ENCODE measurements at regions not wholly inside any gene's neighbourhood (a gene's known extent, or its start where the extent isn't known, plus 50 kb on each side); places are given as distances from the start of the nearest gene placed in this dataset.

DNA sequence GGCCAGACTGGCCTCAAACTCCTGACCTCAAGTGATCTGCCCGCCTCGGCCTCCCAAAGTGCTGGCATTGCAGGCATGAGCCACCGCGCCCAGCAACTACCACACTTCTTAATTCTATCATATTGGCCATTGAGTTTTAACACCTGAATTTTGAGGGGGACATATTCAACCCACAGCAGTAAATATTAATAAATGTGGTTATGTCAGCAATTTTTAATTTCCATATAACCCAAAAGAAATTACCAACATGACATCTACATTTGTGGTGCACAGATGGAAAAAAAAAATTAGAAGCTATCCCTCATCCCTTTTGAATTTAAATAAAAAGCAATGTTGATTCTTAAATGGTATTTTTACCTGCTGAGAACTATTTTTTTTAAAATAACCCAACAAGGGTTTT lies 88.7 kb downstream of the SLITRK6 start:
- Histone ChIP-seq H3K4me1 (ENCODE audit: insufficient read depth) (no peaks in the 10 kb centered on the region), H3K27me3 (ENCODE audit: insufficient read depth) (no peaks in the 10 kb centered on the region), H3K36me3 (ENCODE audit: insufficient read depth) (no peaks in the 10 kb centered on the region), H3K4me2 (no peak overlapping the region), H3K9me2 (ENCODE audit: insufficient read depth) (no peaks in the 10 kb centered on the region), H3K4me3 (no peak overlapping the region), H4K20me1 (replicated peaks; ENCODE audit: insufficient read depth) (no peaks in the 10 kb centered on the region), H3F3A (replicated peaks; ENCODE audit: low read depth) (no peaks in the 10 kb centered on the region), H3K79me2 (replicated peaks; ENCODE audit: insufficient read depth) (peaks cover 8% of the 10 kb centered on the region; the same call in 1 of the 2 replicates), H2AFZ (no peak overlapping the region), H3K27ac (ENCODE audit: low read depth) (no peak overlapping the region)
- TF ChIP-seq CREB1 (CRISPR knock-in tag; IDR thresholded peaks at IDR 0.05; ENCODE audit: low read depth) = no peak
- no peak for TF ChIP-seq ZNF331 (CRISPR knock-in tag; IDR thresholded peaks at IDR 0.05; ENCODE audit: low read depth)
- TF ChIP-seq EZH2phosphoT487 (IDR thresholded peaks at IDR 0.05; ENCODE audit: unreplicated experiment) = no peak
- TF ChIP-seq STAT1 (IDR thresholded peaks at IDR 0.05; ENCODE audit: unreplicated experiment) = no peak
- no peak for TF ChIP-seq POLR2AphosphoS5 (IDR thresholded peaks at IDR 0.05; ENCODE audit: low read depth)
- TF ChIP-seq NANOG (IDR thresholded peaks at IDR 0.05; ENCODE audit: borderline replicate concordance) = no peak
- TF ChIP-seq, protein P1, sequence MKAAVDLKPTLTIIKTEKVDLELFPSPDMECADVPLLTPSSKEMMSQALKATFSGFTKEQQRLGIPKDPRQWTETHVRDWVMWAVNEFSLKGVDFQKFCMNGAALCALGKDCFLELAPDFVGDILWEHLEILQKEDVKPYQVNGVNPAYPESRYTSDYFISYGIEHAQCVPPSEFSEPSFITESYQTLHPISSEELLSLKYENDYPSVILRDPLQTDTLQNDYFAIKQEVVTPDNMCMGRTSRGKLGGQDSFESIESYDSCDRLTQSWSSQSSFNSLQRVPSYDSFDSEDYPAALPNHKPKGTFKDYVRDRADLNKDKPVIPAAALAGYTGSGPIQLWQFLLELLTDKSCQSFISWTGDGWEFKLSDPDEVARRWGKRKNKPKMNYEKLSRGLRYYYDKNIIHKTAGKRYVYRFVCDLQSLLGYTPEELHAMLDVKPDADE (IDR thresholded peaks at IDR 0.05) = no peak
- no peak for TF ChIP-seq EZH2 (IDR thresholded peaks at IDR 0.05; ENCODE audit: low read depth, unreplicated experiment)
- TF ChIP-seq ZNF114 (CRISPR knock-in tag; IDR thresholded peaks at IDR 0.05) = no peak
- TF ChIP-seq JUNB (IDR thresholded peaks at IDR 0.05; ENCODE audit: unreplicated experiment) = no peak
- no peak for TF ChIP-seq REST (IDR thresholded peaks at IDR 0.05; ENCODE audit: unreplicated experiment)
- TF ChIP-seq ZNF462 (CRISPR knock-in tag; IDR thresholded peaks at IDR 0.05) = no peak
- no peak overlapping the region for H3K4me3 Mint-ChIP-seq
- DNase-seq (ENCODE audit: low spot score) = no peak
- H3K36me3 Mint-ChIP-seq (ENCODE audit: low read depth) = no peaks in the 10 kb centered on the region
- H3K9me3 Mint-ChIP-seq = no peaks in the 10 kb centered on the region
- H3K27ac Mint-ChIP-seq = peak overlapping the region; percentile 85; the same call in 1 of the 2 replicates
- no peaks in the 10 kb centered on the region for H3K4me1 Mint-ChIP-seq
- ATAC-seq = no peak
- no peaks in the 10 kb centered on the region for H3K27me3 Mint-ChIP-seq (ENCODE audit: insufficient read depth, low read depth, poor library complexity)
